GM23338 (cell line): ENCODE measurements at regions not wholly inside any gene's neighbourhood (a gene's known extent, or its start where the extent isn't known, plus 50 kb on each side); places are given as distances from the start of the nearest gene placed in this dataset.

Experiments
- CREB1 ChIP-seq: fragments of 250-450 bp; sonication (Bioruptor Pico); IDR thresholded peaks from 2 replicates; pipeline ENCODE4 v1.5.0; 2020; ENCODE audit warnings: low read depth, mild to moderate bottlenecking, moderate library complexity
- CTCF ChIP-seq, 2 experiments: fragments of 200-600 bp in 1 of 2; sonication (generic) in 1 of 2; conservative IDR thresholded peaks; 2 replicates each; pipeline versions ENCODE4 v1.5.1 to v1.6.1; 2016 to 2017; ENCODE audit warnings: antibody characterized with exemption in 2 of 2, low read depth in 2 of 2, mild to moderate bottlenecking in 2 of 2, moderate library complexity in 1 of 2
- ETS1 ChIP-seq: IDR thresholded peaks from 2 replicates; pipeline ENCODE4 v1.6.1; 2016; ENCODE audit warnings: antibody characterized with exemption
- EZH2 ChIP-seq: fragments of 200-600 bp; sonication (generic); IDR thresholded peaks from one replicate; pipeline ENCODE4 v1.8.0; 2017; ENCODE audit warnings: antibody characterized with exemption, mild to moderate bottlenecking, low read depth; ENCODE audit not compliant: unreplicated experiment
- EZH2phosphoT487 ChIP-seq: fragments of 200-600 bp; sonication (generic); IDR thresholded peaks from one replicate; pipeline ENCODE4 v1.8.1; 2018; ENCODE audit warnings: antibody characterized with exemption; ENCODE audit not compliant: unreplicated experiment
- POLR2AphosphoS5 ChIP-seq: IDR thresholded peaks from 2 replicates; pipeline ENCODE4 v1.6.1; 2016; ENCODE audit warnings: antibody characterized with exemption, low read depth
- REST ChIP-seq: IDR thresholded peaks from one replicate; pipeline ENCODE4 v1.6.1; 2018; ENCODE audit warnings: antibody characterized with exemption; ENCODE audit not compliant: unreplicated experiment
- ZNF114 ChIP-seq: fragments of 250-450 bp; sonication (Bioruptor Pico); IDR thresholded peaks from 2 replicates; pipeline ENCODE4 v1.5.0; 2020; ENCODE audit warnings: mild to moderate bottlenecking, moderate library complexity
- ZNF462 ChIP-seq: fragments of 250-450 bp; sonication (Bioruptor Pico); IDR thresholded peaks from 2 replicates; pipeline ENCODE4 v1.5.0; 2020; ENCODE audit warnings: mild to moderate bottlenecking, moderate library complexity

GRCh38 chr4:72857787-72858186, 211.7 kb downstream of the COX18 start:
- TF ChIP-seq CTCF (conservative IDR thresholded peaks at IDR 0.05; ENCODE audit: low read depth in 2 of 2) (no peak), CREB1 (CRISPR knock-in tag) (no peak), EZH2phosphoT487 (no peak), EZH2 (no peak), POLR2AphosphoS5 (no peak), REST (no peak), ZNF462 (no peak), ETS1 (no peak), ZNF114 (CRISPR knock-in tag) (no peak)
